SHP77 treated with DMSO at 0.1 percent for 48 hours (cell line): ENCODE measurements at regions not wholly inside any gene's neighbourhood (a gene's known extent, or its start where the extent isn't known, plus 50 kb on each side); places are given as distances from the start of the nearest gene placed in this dataset.
"Not testable (repeated sequence)": the region's sequence is repeated elsewhere in the genome, so short reads cannot be mapped to it uniquely, and the experiment has no call there.

Experiments used
- DNase-seq: peaks from one replicate; lab custom pipeline; 2025; lab: John Stamatoyannopoulos, UW

GRCh38 chr7:136533732-136534131, 334.7 kb upstream of the CHRM2 start:
- DNase-seq, result no peak

- DNase-seq, result no peak
Observed at GRCh38 chr7:136530831-136531230, 337.6 kb upstream of the CHRM2 start.

GRCh38 chr7:136528329-136528728, 340.1 kb upstream of the CHRM2 start:
- no peak for DNase-seq

GRCh38 chr7:136527554-136527953, 340.9 kb upstream of the CHRM2 start:
- DNase-seq, result no peak

GRCh38 chr7:136526408-136527105, 341.9 kb upstream of the CHRM2 start:
- no peak for DNase-seq

- no peak for DNase-seq
Observed at GRCh38 chr7:136523571-136523970, 344.9 kb upstream of the CHRM2 start.

- no peak for DNase-seq
Observed at GRCh38 chr7:136517971-136518370, 350.5 kb upstream of the CHRM2 start.

GRCh38 chr7:136514776-136515175, 353.7 kb upstream of the CHRM2 start:
- DNase-seq, result no peak

GRCh38 chr7:136513744-136514143, 354.7 kb upstream of the CHRM2 start:
- no peak for DNase-seq

- no peak for DNase-seq
Observed at GRCh38 chr7:136509466-136509865, 359.0 kb upstream of the CHRM2 start.

GRCh38 chr7:136502162-136502561, 366.3 kb upstream of the CHRM2 start:
- no peak for DNase-seq

GRCh38 chr7:136501151-136501550, 367.3 kb upstream of the CHRM2 start:
- DNase-seq, result no peak

- no peak for DNase-seq
Observed at GRCh38 chr7:136496551-136496950, 371.9 kb upstream of the CHRM2 start.

- DNase-seq, result no peak
Observed at GRCh38 chr7:136495081-136495480, 373.4 kb upstream of the CHRM2 start.

- no peak for DNase-seq
Observed at GRCh38 chr7:136492366-136492765, 376.1 kb upstream of the CHRM2 start.

GRCh38 chr7:136489808-136490207, 378.6 kb upstream of the CHRM2 start:
- DNase-seq, result no peak

GRCh38 chr7:136480901-136481300, 387.6 kb upstream of the CHRM2 start:
- DNase-seq, result no peak

- DNase-seq, result no peak
Observed at GRCh38 chr7:136479922-136480321, 388.5 kb upstream of the CHRM2 start.

GRCh38 chr7:136470179-136470578, 398.3 kb upstream of the CHRM2 start:
- DNase-seq, result no peak

- DNase-seq, result no peak
Observed at GRCh38 chr7:136452949-136453348, 415.5 kb upstream of the CHRM2 start.

GRCh38 chr7:136446751-136447150, 421.7 kb upstream of the CHRM2 start:
- DNase-seq, result no peak

GRCh38 chr7:136441835-136442234, 426.6 kb upstream of the CHRM2 start:
- DNase-seq, result no peak

- DNase-seq, result not testable (repeated sequence)
Observed at GRCh38 chr7:136431736-136432135, 436.7 kb upstream of the CHRM2 start.

- DNase-seq, result no peak
Observed at GRCh38 chr7:136424058-136424457, 444.4 kb upstream of the CHRM2 start.
